ENCODE measurements at regions not wholly inside any gene's neighbourhood (a gene's known extent, or its start where the extent isn't known, plus 50 kb on each side); places are given as distances from the start of the nearest gene placed in this dataset.

- DNase-seq (no peak), ATAC-seq (no peak)
- no peaks in the 10 kb centered on the region for H3K27me3 Mint-ChIP-seq
- H3K27ac Mint-ChIP-seq: no peak overlapping the region
- H3K4me3 Mint-ChIP-seq: no peak overlapping the region
- no peaks in the 10 kb centered on the region for H3K36me3 Mint-ChIP-seq (ENCODE audit: low read depth)
- H3K4me1 Mint-ChIP-seq: no peaks in the 10 kb centered on the region
- no peaks in the 10 kb centered on the region for H3K9me3 Mint-ChIP-seq
Observed at GRCh38 chr5:109594217-109594616, 95.5 kb upstream of the MAN2A1 start.

- Mint-ChIP-seq H3K27me3 (no peaks in the 10 kb centered on the region), H3K4me3 (no peak overlapping the region), H3K4me1 (no peaks in the 10 kb centered on the region), H3K27ac (no peak overlapping the region), H3K9me3 (no peaks in the 10 kb centered on the region), H3K36me3 (ENCODE audit: low read depth) (no peaks in the 10 kb centered on the region)
- ATAC-seq (no peak), DNase-seq (no peak)
Observed at GRCh38 chr5:109590799-109591198, 98.9 kb upstream of the MAN2A1 start.

GRCh38 chr5:109589986-109590385 is 99.7 kb upstream of the MAN2A1 start:
- Mint-ChIP-seq H3K27me3 (no peaks in the 10 kb centered on the region), H3K4me1 (no peaks in the 10 kb centered on the region), H3K27ac (no peak overlapping the region), H3K9me3 (no peaks in the 10 kb centered on the region), H3K4me3 (no peak overlapping the region), H3K36me3 (ENCODE audit: low read depth) (no peaks in the 10 kb centered on the region)
- ATAC-seq: no peak
- DNase-seq: no peak

- DNase-seq (no peak), ATAC-seq (no peak)
- Mint-ChIP-seq H3K9me3 (no peaks in the 10 kb centered on the region), H3K4me3 (no peak overlapping the region), H3K4me1 (no peaks in the 10 kb centered on the region), H3K27me3 (no peaks in the 10 kb centered on the region), H3K27ac (no peak overlapping the region), H3K36me3 (ENCODE audit: low read depth) (no peaks in the 10 kb centered on the region)
Observed at GRCh38 chr5:109589239-109589638, 100.5 kb upstream of the MAN2A1 start.

- Mint-ChIP-seq H3K27me3 (no peaks in the 10 kb centered on the region), H3K36me3 (ENCODE audit: low read depth) (no peaks in the 10 kb centered on the region), H3K9me3 (no peaks in the 10 kb centered on the region), H3K27ac (no peak overlapping the region), H3K4me3 (no peak overlapping the region), H3K4me1 (no peaks in the 10 kb centered on the region)
- no peak for DNase-seq
- no peak for ATAC-seq
Observed at GRCh38 chr5:109588281-109589035, 101.3 kb upstream of the MAN2A1 start.

GRCh38 chr5:109584986-109585599 is 104.6 kb upstream of the MAN2A1 start:
- ATAC-seq (no peak), DNase-seq (no peak)
- no peak overlapping the region for H3K27ac Mint-ChIP-seq
- no peaks in the 10 kb centered on the region for H3K36me3 Mint-ChIP-seq (ENCODE audit: low read depth)
- H3K4me1 Mint-ChIP-seq: no peaks in the 10 kb centered on the region
- H3K27me3 Mint-ChIP-seq: no peaks in the 10 kb centered on the region
- H3K9me3 Mint-ChIP-seq: no peaks in the 10 kb centered on the region
- no peak overlapping the region for H3K4me3 Mint-ChIP-seq

GRCh38 chr5:109580225-109580624 is 109.5 kb upstream of the MAN2A1 start:
- Mint-ChIP-seq H3K9me3 (no peaks in the 10 kb centered on the region), H3K36me3 (ENCODE audit: low read depth) (no peaks in the 10 kb centered on the region), H3K27me3 (no peaks in the 10 kb centered on the region), H3K4me1 (no peaks in the 10 kb centered on the region), H3K4me3 (no peak overlapping the region), H3K27ac (no peak overlapping the region)
- no peak for DNase-seq
- ATAC-seq: no peak

- Mint-ChIP-seq H3K27ac (no peak overlapping the region), H3K9me3 (no peaks in the 10 kb centered on the region), H3K27me3 (no peaks in the 10 kb centered on the region), H3K4me1 (no peaks in the 10 kb centered on the region), H3K36me3 (ENCODE audit: low read depth) (no peaks in the 10 kb centered on the region), H3K4me3 (no peak overlapping the region)
- no peak for DNase-seq
- ATAC-seq: no peak
Observed at GRCh38 chr5:109575506-109575905, 114.2 kb upstream of the MAN2A1 start.

- H3K27ac Mint-ChIP-seq: no peak overlapping the region
- no peaks in the 10 kb centered on the region for H3K27me3 Mint-ChIP-seq
- no peaks in the 10 kb centered on the region for H3K4me1 Mint-ChIP-seq
- DNase-seq: no peak
- ATAC-seq: no peak
- no peaks in the 10 kb centered on the region for H3K9me3 Mint-ChIP-seq
- no peak overlapping the region for H3K4me3 Mint-ChIP-seq
- no peaks in the 10 kb centered on the region for H3K36me3 Mint-ChIP-seq (ENCODE audit: low read depth)
Observed at GRCh38 chr5:109574985-109575384, 114.7 kb upstream of the MAN2A1 start.

- no peak for ATAC-seq
- no peak for DNase-seq
- H3K9me3 Mint-ChIP-seq: no peaks in the 10 kb centered on the region
- no peak overlapping the region for H3K27ac Mint-ChIP-seq
- no peaks in the 10 kb centered on the region for H3K36me3 Mint-ChIP-seq (ENCODE audit: low read depth)
- H3K4me3 Mint-ChIP-seq: no peak overlapping the region
- H3K27me3 Mint-ChIP-seq: peaks cover 2% of the 10 kb centered on the region
- H3K4me1 Mint-ChIP-seq: no peaks in the 10 kb centered on the region
Observed at GRCh38 chr5:109573766-109574165, 116.0 kb upstream of the MAN2A1 start.

GRCh38 chr5:109573256-109573655 is 116.5 kb upstream of the MAN2A1 start:
- no peak overlapping the region for H3K4me3 Mint-ChIP-seq
- peaks cover 2% of the 10 kb centered on the region for H3K27me3 Mint-ChIP-seq
- no peaks in the 10 kb centered on the region for H3K36me3 Mint-ChIP-seq (ENCODE audit: low read depth)
- DNase-seq (no peak), ATAC-seq (no peak)
- no peaks in the 10 kb centered on the region for H3K4me1 Mint-ChIP-seq
- no peaks in the 10 kb centered on the region for H3K9me3 Mint-ChIP-seq
- H3K27ac Mint-ChIP-seq: no peak overlapping the region

- Mint-ChIP-seq H3K27me3 (peaks cover 2% of the 10 kb centered on the region), H3K27ac (no peak overlapping the region), H3K4me3 (no peak overlapping the region), H3K4me1 (no peaks in the 10 kb centered on the region), H3K36me3 (ENCODE audit: low read depth) (no peaks in the 10 kb centered on the region), H3K9me3 (no peaks in the 10 kb centered on the region)
- DNase-seq (no peak), ATAC-seq (no peak)
Observed at GRCh38 chr5:109571785-109572184, 117.9 kb upstream of the MAN2A1 start.

GRCh38 chr5:109570362-109570874 is 119.3 kb upstream of the MAN2A1 start:
- no peak overlapping the region for H3K4me3 Mint-ChIP-seq
- H3K27me3 Mint-ChIP-seq: peaks cover 2% of the 10 kb centered on the region
- H3K36me3 Mint-ChIP-seq (ENCODE audit: low read depth): no peaks in the 10 kb centered on the region
- DNase-seq (no peak), ATAC-seq (no peak)
- H3K27ac Mint-ChIP-seq: no peak overlapping the region
- no peaks in the 10 kb centered on the region for H3K4me1 Mint-ChIP-seq
- no peaks in the 10 kb centered on the region for H3K9me3 Mint-ChIP-seq

GRCh38 chr5:109567374-109568044 is 122.2 kb upstream of the MAN2A1 start:
- Mint-ChIP-seq H3K36me3 (ENCODE audit: low read depth) (no peaks in the 10 kb centered on the region), H3K27me3 (peaks cover 2% of the 10 kb centered on the region), H3K27ac (no peak overlapping the region), H3K4me3 (no peak overlapping the region), H3K9me3 (no peaks in the 10 kb centered on the region), H3K4me1 (no peaks in the 10 kb centered on the region)
- DNase-seq (no peak), ATAC-seq (no peak)

- Mint-ChIP-seq H3K27me3 (peaks cover 2% of the 10 kb centered on the region), H3K4me3 (no peak overlapping the region), H3K4me1 (no peaks in the 10 kb centered on the region), H3K27ac (no peak overlapping the region), H3K36me3 (ENCODE audit: low read depth) (no peaks in the 10 kb centered on the region), H3K9me3 (no peaks in the 10 kb centered on the region)
- ATAC-seq (no peak), DNase-seq (no peak)
Observed at GRCh38 chr5:109566361-109566760, 123.4 kb upstream of the MAN2A1 start.
